Gastrocnemius medialis (tissue), 4 donors: ENCODE measurements at regions not wholly inside any gene's neighbourhood (a gene's known extent, or its start where the extent isn't known, plus 50 kb on each side); places are given as distances from the start of the nearest gene placed in this dataset.

Source experiments
- CTCF ChIP-seq, 5 experiments: fragments of 450-650 bp in 3 of 5; fragments of 200-600 bp in 2 of 5; sonication (generic) in 2 of 5; IDR thresholded peaks in 4 of 5; conservative IDR thresholded peaks in 1 of 5; 1 replicate in 4 of 5; 2 replicates in 1 of 5; pipeline ENCODE4 v1.5.1; 2016 to 2019; ENCODE audit warnings: antibody characterized with exemption in 5 of 5, mild to moderate bottlenecking in 3 of 5, moderate library complexity in 3 of 5
- POLR2A ChIP-seq, 2 donors: fragments of 450-650 bp; IDR thresholded peaks; one replicate each; pipeline ENCODE4 v1.6.1; 2017; ENCODE audit warnings: antibody characterized with exemption in 2 of 2, mild to moderate bottlenecking in 2 of 2, moderate library complexity in 2 of 2

GRCh38 chr16:51691109-51691508, 540.0 kb upstream of the SALL1 start:
- TF ChIP-seq CTCF (IDR thresholded peaks at IDR 0.05 in 4 of 5, conservative IDR thresholded peaks at IDR 0.05 in 1 of 5), result no peak
- TF ChIP-seq POLR2A (IDR thresholded peaks at IDR 0.05), result no peak
